Mesendoderm (in vitro differentiated cells): ENCODE measurements at regions not wholly inside any gene's neighbourhood (a gene's known extent, or its start where the extent isn't known, plus 50 kb on each side); places are given as distances from the start of the nearest gene placed in this dataset.

Experiments
- DNase-seq: peaks from one replicate; pipeline ENCODE4 v3.0.0; 2013
- H2AK5ac ChIP-seq: 2 replicates; pipeline ENCODE4 v1.6.1; 2013; ENCODE audit warnings: low read length, inconsistent platforms
- H2BK120ac ChIP-seq: 2 replicates; pipeline ENCODE4 v1.6.1; 2013; ENCODE audit warnings: low read depth, mild to moderate bottlenecking, low read length, moderate library complexity, mixed read lengths
- H2BK15ac ChIP-seq: replicated peaks from 2 replicates; pipeline ENCODE4 v1.6.1; 2013; ENCODE audit warnings: low read depth, mild to moderate bottlenecking, moderate library complexity
- H2BK5ac ChIP-seq: 2 replicates; pipeline ENCODE4 v1.6.1; 2013; ENCODE audit warnings: low read length, inconsistent platforms
- H3K18ac ChIP-seq: 2 replicates; pipeline ENCODE4 v1.6.1; 2013; ENCODE audit warnings: mild to moderate bottlenecking, low read length, mixed read lengths
- H3K23ac ChIP-seq: one replicate; pipeline ENCODE4 v1.6.1; 2013; ENCODE audit warnings: low read length
- H3K27ac ChIP-seq: 2 replicates; pipeline ENCODE4 v1.5.1; 2013; ENCODE audit warnings: low read depth, mild to moderate bottlenecking, inconsistent platforms, low read length, moderate library complexity
- H3K27me3 ChIP-seq: 2 replicates; pipeline ENCODE4 v1.6.1; 2013; ENCODE audit warnings: low read length, control low read depth, mild to moderate bottlenecking, inconsistent platforms; ENCODE audit not compliant: insufficient read depth, poor library complexity
- H3K36me3 ChIP-seq: 2 replicates; pipeline ENCODE4 v1.6.1; 2013; ENCODE audit warnings: low read length, inconsistent platforms; ENCODE audit not compliant: control insufficient read depth, insufficient read depth
- H3K4ac ChIP-seq: one replicate; pipeline ENCODE4 v1.6.1; 2013; ENCODE audit warnings: low read depth, mild to moderate bottlenecking, low read length, moderate library complexity
- H3K4me1 ChIP-seq: 2 replicates; pipeline ENCODE4 v1.6.1; 2013; ENCODE audit warnings: low read depth, low read length, inconsistent platforms; ENCODE audit not compliant: control insufficient read depth
- H3K4me2 ChIP-seq: 2 replicates; pipeline ENCODE4 v1.6.1; 2013; ENCODE audit warnings: low read length
- H3K4me3 ChIP-seq: 2 replicates; pipeline ENCODE4 v1.5.1; 2013; ENCODE audit warnings: mild to moderate bottlenecking, low read length
- H3K56ac ChIP-seq: one replicate; pipeline ENCODE4 v1.6.1; 2013; ENCODE audit warnings: low read length
- H3K79me1 ChIP-seq: 2 replicates; pipeline ENCODE4 v1.6.1; 2013; ENCODE audit warnings: low read length, inconsistent platforms
- H3K79me2 ChIP-seq: 2 replicates; pipeline ENCODE4 v1.6.1; 2013; ENCODE audit warnings: mild to moderate bottlenecking, low read length; ENCODE audit not compliant: control insufficient read depth, insufficient read depth
- H3K9ac ChIP-seq: 2 replicates; pipeline ENCODE4 v1.6.1; 2013; ENCODE audit warnings: low read length, inconsistent platforms
- H4K5ac ChIP-seq: one replicate; pipeline ENCODE4 v1.6.1; 2013; ENCODE audit warnings: low read length
- H4K8ac ChIP-seq: one replicate; pipeline ENCODE4 v1.6.1; 2013; ENCODE audit warnings: low read depth, mild to moderate bottlenecking, control low read depth, low read length, moderate library complexity
- WGBS: extraction: QIAGEN DNeasy Blood & Tissue Kit; methylation state at CpG from one replicate; pipeline ENCODE4 v1.1.7; 2013; ENCODE audit warnings: low lambda C conversion rate, missing lambda C conversion rate; ENCODE audit not compliant: insufficient coverage; ENCODE audit errors: extremely low coverage; 5-methylcytosine and 5-hydroxymethylcytosine counted together

DNA sequence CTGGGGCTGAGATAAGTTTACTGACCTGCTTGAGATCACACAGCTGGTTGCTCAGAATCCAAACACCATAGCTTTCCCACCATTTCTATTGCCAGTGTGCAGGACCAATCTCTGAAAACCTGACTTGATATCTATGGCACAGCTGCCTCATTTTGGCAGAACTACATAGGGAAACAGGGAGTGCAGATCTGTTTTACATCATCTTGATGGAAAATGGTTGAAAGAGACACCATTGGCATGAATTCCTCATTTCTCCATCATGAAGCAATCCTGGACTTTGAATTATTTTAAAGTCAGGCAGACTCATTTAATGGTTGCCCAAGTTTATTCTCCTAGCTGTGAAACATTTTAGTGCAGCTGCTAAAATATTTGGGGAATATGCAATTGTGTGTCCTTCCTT, 1628.2 kb upstream of the SLC10A2 start:
- no peak overlapping the region for H3K27ac ChIP-seq
- no peak overlapping the region for H3K4me3 ChIP-seq
- no peak overlapping the region for H3K23ac ChIP-seq
- H3K9ac ChIP-seq = no peak overlapping the region
- no peaks in the 10 kb centered on the region for H3K36me3 ChIP-seq
- H3K4ac ChIP-seq = no peak overlapping the region
- H2AK5ac ChIP-seq = no peak overlapping the region
- H3K4me2 ChIP-seq = no peak overlapping the region
- no peak overlapping the region for H3K18ac ChIP-seq
- H4K5ac ChIP-seq = no peak overlapping the region
- H2BK120ac ChIP-seq = no peak overlapping the region
- DNase-seq = no peak
- H3K79me1 ChIP-seq = no peaks in the 10 kb centered on the region
- no peaks in the 10 kb centered on the region for H3K4me1 ChIP-seq
- no peaks in the 10 kb centered on the region for H3K79me2 ChIP-seq
- H3K27me3 ChIP-seq = no peaks in the 10 kb centered on the region
- no peak overlapping the region for H2BK5ac ChIP-seq
- no peak overlapping the region for H2BK15ac ChIP-seq
- H4K8ac ChIP-seq = no peak overlapping the region
- H3K56ac ChIP-seq = no peak overlapping the region

DNA sequence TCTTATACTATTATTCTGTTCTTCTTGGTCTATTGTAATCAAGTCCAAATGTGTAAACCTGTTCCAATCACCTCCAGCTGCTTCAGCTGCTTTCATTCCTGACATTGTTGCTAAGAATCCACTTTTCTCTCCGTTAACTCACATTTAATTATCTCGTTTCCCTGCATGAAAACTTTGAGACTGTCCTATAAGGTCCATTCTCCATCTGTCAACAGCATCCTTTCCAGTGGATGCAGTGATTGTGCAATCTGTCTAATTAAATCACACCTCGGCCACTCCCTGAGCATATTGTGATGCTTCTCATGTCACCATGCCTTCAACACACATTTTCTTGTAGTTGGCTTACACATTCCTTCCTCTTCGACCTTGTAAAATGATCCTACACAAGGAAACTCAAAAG, 1626.9 kb upstream of the SLC10A2 start:
- Histone ChIP-seq H3K27ac (no peak overlapping the region), H3K79me1 (no peaks in the 10 kb centered on the region), H2BK15ac (no peak overlapping the region), H2BK5ac (no peak overlapping the region), H3K27me3 (no peaks in the 10 kb centered on the region), H3K23ac (no peak overlapping the region), H2AK5ac (no peak overlapping the region), H3K4me3 (no peak overlapping the region), H3K9ac (no peak overlapping the region), H4K5ac (no peak overlapping the region), H3K79me2 (no peaks in the 10 kb centered on the region), H3K4me1 (no peaks in the 10 kb centered on the region), H3K36me3 (no peaks in the 10 kb centered on the region), H3K18ac (no peak overlapping the region), H3K56ac (no peak overlapping the region), H3K4ac (no peak overlapping the region), H3K4me2 (no peak overlapping the region), H2BK120ac (no peak overlapping the region), H4K8ac (no peak overlapping the region)
- DNase-seq = no peak
- WGBS = no CpG with 5 or more reads among the region's 4 CpGs

DNA sequence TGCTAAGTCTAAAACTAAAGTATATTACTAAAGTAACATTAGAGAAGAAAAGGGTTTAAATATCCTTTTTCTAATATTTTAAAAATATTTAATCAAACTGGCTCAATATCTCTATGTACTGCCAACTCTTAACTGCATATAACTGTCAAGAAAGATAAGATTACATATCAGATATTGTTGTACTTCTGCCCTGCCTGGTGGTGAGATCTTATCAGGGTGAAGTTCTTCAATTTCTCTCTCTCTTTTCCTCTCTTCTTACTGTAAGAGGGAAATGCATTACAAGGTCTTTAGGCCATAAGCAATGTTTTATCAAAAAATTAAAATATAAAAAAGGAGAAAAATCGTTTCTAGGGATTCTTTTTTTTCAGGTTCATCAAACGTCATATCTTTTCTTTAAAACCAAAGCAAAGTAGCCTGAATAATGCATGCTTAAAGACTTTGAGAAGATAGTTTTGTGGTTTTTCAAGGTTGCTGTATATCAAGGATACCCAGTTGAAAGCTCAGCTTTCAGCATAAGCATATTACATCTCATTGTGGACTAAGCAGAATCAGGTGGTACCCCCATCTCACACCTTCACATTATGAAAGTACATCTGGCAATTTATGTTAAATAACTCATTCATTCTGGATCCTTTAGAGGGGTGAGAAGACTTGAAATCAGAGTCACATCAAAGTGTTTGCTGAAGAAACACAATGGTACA, 1625.7 kb upstream of the SLC10A2 start:
- Histone ChIP-seq H3K27me3 (no peaks in the 10 kb centered on the region), H3K4me1 (no peaks in the 10 kb centered on the region), H3K9ac (no peak overlapping the region), H2AK5ac (no peak overlapping the region), H3K36me3 (no peaks in the 10 kb centered on the region), H3K4ac (no peak overlapping the region), H4K5ac (no peak overlapping the region), H2BK120ac (no peak overlapping the region), H3K79me2 (no peaks in the 10 kb centered on the region), H2BK15ac (no peak overlapping the region), H3K56ac (no peak overlapping the region), H3K27ac (no peak overlapping the region), H4K8ac (no peak overlapping the region), H3K79me1 (no peaks in the 10 kb centered on the region), H3K4me2 (no peak overlapping the region), H3K23ac (no peak overlapping the region), H3K4me3 (no peak overlapping the region), H3K18ac (no peak overlapping the region), H2BK5ac (no peak overlapping the region)
- DNase-seq = peak; percentile 30
- no CpG with 5 or more reads among the region's 2 CpGs for WGBS

DNA sequence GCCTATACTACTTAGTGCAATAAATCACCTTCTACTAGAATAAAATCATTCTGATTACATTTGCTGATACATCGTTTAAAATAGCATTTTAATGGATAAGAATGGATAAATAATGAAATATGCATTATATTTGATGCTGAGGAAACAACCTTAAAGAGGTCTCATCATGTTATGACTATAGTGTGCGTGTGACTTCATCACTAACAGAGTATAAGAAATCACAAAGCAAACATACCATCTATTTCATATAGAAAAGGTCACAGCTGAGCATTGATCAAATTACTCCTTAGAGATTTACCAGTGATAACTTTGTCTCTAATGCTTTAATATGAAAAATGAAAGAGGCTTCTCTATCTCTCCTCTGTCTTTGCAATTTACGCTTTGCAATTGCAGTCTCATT, 1620.3 kb upstream of the SLC10A2 start:
- H4K8ac ChIP-seq = no peak overlapping the region
- H4K5ac ChIP-seq = no peak overlapping the region
- H3K79me2 ChIP-seq = no peaks in the 10 kb centered on the region
- H3K9ac ChIP-seq = no peak overlapping the region
- no CpG with 5 or more reads among the region's 3 CpGs for WGBS
- no peaks in the 10 kb centered on the region for H3K36me3 ChIP-seq
- no peak overlapping the region for H3K18ac ChIP-seq
- no peak overlapping the region for H3K56ac ChIP-seq
- no peak for DNase-seq
- no peak overlapping the region for H3K4ac ChIP-seq
- H2BK5ac ChIP-seq = no peak overlapping the region
- no peaks in the 10 kb centered on the region for H3K4me1 ChIP-seq
- no peak overlapping the region for H3K23ac ChIP-seq
- no peak overlapping the region for H3K4me3 ChIP-seq
- H3K27me3 ChIP-seq = no peaks in the 10 kb centered on the region
- H3K27ac ChIP-seq = no peak overlapping the region
- H2BK120ac ChIP-seq = no peak overlapping the region
- no peak overlapping the region for H2AK5ac ChIP-seq
- no peaks in the 10 kb centered on the region for H3K79me1 ChIP-seq
- H2BK15ac ChIP-seq = no peak overlapping the region
- H3K4me2 ChIP-seq = no peak overlapping the region

DNA sequence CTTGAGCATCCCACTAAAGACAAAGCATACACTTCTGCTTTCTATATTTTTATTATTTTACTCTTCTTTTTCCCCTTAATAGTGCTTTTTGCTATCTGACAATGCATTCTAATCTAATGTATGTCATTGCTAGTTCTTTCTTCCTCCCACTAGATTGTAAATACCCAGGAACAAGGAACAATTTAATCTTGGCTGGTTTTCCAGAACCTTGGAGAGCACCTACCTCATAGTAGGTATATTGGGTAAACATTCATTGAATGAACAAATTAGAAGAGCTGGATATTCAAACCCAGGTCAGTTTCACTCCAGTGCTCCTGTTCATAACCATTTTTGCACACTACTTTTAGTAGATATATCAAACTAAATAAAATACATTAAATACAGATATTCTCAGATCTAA, 1617.6 kb upstream of the SLC10A2 start:
- DNase-seq = peak; percentile 10
- Histone ChIP-seq H4K8ac (no peak overlapping the region), H4K5ac (no peak overlapping the region), H2BK120ac (no peak overlapping the region), H3K79me1 (no peaks in the 10 kb centered on the region), H3K27me3 (no peaks in the 10 kb centered on the region), H2BK5ac (no peak overlapping the region), H3K56ac (no peak overlapping the region), H3K27ac (no peak overlapping the region), H3K4me3 (no peak overlapping the region), H3K36me3 (no peaks in the 10 kb centered on the region), H3K4me1 (no peaks in the 10 kb centered on the region), H3K4ac (no peak overlapping the region), H3K79me2 (no peaks in the 10 kb centered on the region), H3K4me2 (no peak overlapping the region), H2BK15ac (no peak overlapping the region), H3K9ac (no peak overlapping the region), H3K18ac (no peak overlapping the region), H3K23ac (no peak overlapping the region), H2AK5ac (no peak overlapping the region)

DNA sequence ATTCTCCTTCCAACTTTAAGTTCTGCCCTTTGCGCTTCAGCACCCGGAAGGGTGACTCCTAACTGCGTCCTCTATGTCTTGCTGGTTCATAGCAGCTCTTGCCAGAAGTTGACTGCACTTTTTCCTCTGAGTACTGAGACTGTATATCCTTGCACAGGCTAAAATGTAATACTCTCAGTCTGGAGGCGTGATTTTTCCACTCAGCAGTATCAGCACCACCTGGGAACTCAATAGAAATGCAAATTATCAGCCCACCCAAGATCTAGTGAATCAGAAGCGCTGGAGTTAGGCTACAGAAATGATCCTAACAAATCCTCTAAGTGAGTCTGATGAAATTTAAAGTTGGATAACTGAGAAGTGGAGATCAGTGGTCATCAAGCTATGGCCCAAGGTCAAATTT, 1611.9 kb upstream of the SLC10A2 start:
- Histone ChIP-seq H3K56ac (no peak overlapping the region), H4K5ac (no peak overlapping the region), H3K79me2 (no peaks in the 10 kb centered on the region), H3K18ac (no peak overlapping the region), H4K8ac (no peak overlapping the region), H3K27ac (no peak overlapping the region), H3K4me3 (no peak overlapping the region), H2AK5ac (no peak overlapping the region), H3K36me3 (no peaks in the 10 kb centered on the region), H3K4me1 (no peaks in the 10 kb centered on the region), H3K79me1 (no peaks in the 10 kb centered on the region), H3K23ac (no peak overlapping the region), H3K27me3 (no peaks in the 10 kb centered on the region), H2BK15ac (no peak overlapping the region), H3K4me2 (no peak overlapping the region), H2BK120ac (no peak overlapping the region), H3K9ac (no peak overlapping the region), H2BK5ac (no peak overlapping the region), H3K4ac (no peak overlapping the region)
- WGBS = no CpG with 5 or more reads among the region's 5 CpGs
- no peak for DNase-seq
